ENCODE measurements at regions not wholly inside any gene's neighbourhood (a gene's known extent, or its start where the extent isn't known, plus 50 kb on each side); places are given as distances from the start of the nearest gene placed in this dataset.

DNA sequence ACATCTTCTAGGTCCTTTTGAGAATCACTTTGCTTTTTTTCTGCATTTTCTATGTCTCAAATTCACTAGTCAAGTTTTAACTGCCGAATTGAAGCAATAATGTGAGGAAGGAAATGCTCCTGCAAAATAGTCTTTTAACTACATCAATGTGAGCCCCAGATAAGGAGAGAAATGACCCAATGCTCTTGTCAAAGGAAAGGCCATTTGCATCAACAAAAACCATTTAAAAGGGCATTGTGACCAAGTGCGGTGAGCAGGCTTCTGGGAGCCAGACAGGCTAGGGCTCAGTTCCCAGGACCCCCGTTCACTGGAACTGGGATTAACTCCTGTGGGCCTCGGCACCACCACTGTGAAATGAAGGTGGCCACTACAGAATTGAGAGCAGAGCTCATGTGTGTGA is 127.9 kb upstream of the EEPD1 start:
- ATAC-seq = no peak
- POLR2A ChIA-PET = no interaction called here
- no peak for FAIRE-seq

DNA sequence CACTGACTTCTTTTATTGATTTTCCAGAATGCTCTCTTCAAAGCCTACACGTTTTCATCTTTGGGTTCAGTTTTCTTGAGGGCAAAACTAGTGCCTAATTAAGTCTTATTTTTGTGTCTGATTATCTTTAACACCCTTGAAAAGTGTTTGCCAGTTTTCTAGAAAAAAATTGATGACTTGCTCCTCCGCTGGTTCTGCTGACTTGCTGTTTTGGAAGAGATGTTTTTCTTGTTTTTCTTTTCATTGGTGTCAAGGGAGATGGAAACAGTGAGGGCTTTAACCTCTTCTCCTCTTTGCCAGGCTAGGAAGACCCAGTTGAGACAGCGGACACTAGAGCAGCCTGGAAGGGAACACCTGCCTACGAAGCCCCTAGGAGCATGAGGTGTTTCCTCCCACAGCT is 123.7 kb upstream of the EEPD1 start:
- H3K4me1 ChIP-seq = peaks cover 26% of the 10 kb centered on the region
- POLR2A ChIA-PET = no interaction called here
- H3K27ac ChIP-seq = peak overlapping the region in 1 of 2 experiments; percentile 30; a peak in 1 of 6 replicates
- WGBS (ENCODE audit: missing lambda C conversion rate) = 54% methylated on average over 4 of the region's 4 CpGs
- H3K9me3 ChIP-seq = no peaks in the 10 kb centered on the region
- H3K4me2 ChIP-seq = no peak overlapping the region
- DNase-seq (ENCODE audit: low read depth in 1 of 2, low spot score in 1 of 2) (no peak), ATAC-seq (no peak), FAIRE-seq (no peak)
- TF ChIP-seq CBX2 (IDR thresholded peaks at IDR 0.05; ENCODE audit: borderline replicate concordance, low read depth) = no peak
- no peak for TF ChIP-seq TFCP2L1 (CRISPR knock-in tag; IDR thresholded peaks at IDR 0.05)
- peak; percentile 59 for TF ChIP-seq MAFK (IDR thresholded peaks at IDR 0.05; ENCODE audit: partially characterized antibody)
- no peak overlapping the region for H3K4me3 ChIP-seq
- CTCF ChIA-PET = interaction anchor here (0.6 to 1.9 kb wide), 5 partner anchors 8 to 290 kb away, joined by 3 to 5 read pairs (median 4); no protein-coding TSS in a partner anchor

More for the DNA sequence above, 127.9 kb upstream of the EEPD1 start:
- Histone ChIP-seq H3K4me1 (0 out of 3 replicates have a peak, but pooled peaks cover 4% of the 10 kb centered on the region), H3K9me3 (no peaks in the 10 kb centered on the region), H3K4me2 (no peak overlapping the region), H3K4me3 (no peak overlapping the region), H3K27ac (no peak overlapping the region)
- CTCF ChIA-PET = no interaction called here
- TF ChIP-seq, protein P1, sequence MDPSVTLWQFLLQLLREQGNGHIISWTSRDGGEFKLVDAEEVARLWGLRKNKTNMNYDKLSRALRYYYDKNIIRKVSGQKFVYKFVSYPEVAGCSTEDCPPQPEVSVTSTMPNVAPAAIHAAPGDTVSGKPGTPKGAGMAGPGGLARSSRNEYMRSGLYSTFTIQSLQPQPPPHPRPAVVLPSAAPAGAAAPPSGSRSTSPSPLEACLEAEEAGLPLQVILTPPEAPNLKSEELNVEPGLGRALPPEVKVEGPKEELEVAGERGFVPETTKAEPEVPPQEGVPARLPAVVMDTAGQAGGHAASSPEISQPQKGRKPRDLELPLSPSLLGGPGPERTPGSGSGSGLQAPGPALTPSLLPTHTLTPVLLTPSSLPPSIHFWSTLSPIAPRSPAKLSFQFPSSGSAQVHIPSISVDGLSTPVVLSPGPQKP (IDR thresholded peaks at IDR 0.05; ENCODE audit: low read depth, low read length) = no peak
- no peak for TF ChIP-seq ZFP36 (IDR thresholded peaks at IDR 0.05; ENCODE audit: borderline replicate concordance, partially characterized antibody)
- 79% methylated on average over 4 of the region's 4 CpGs for WGBS (ENCODE audit: missing lambda C conversion rate)
- no peak for DNase-seq (ENCODE audit: low read depth in 1 of 2, low spot score in 1 of 2)

DNA sequence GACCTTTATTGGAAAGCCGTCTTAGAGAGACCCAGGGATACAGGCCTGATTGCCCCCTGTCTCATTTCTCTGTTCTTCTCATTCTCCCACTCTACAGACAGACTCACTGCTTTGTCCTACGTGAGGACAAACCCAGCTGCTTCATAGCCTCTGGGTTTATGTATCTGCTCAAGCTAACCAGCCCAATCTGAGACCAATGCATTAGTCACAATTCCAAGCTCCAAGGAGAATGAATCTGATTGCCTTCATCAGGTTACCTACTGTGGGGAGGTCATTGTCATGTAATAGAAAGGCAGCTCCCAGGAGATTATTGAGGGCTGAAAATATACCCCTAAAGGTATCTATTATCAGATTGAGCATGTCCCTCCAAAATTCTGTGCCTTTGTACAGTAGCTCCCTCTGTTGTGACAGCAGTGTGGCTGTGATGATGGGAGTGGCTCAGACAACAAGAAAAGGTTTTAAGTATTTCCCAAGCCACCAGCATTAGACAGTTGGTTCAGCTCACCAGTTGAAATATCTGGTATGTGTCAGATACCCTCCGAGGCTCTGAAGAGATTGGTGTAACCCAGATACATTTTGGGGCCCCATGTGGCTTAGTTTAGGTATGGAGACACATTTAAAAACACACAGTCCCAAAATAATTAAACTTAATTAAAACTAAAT is 123.1 kb upstream of the EEPD1 start:
- no peaks in the 10 kb centered on the region for H3K9me3 ChIP-seq
- H3K27ac ChIP-seq = peak overlapping the region in 1 of 2 experiments; percentile 30; a peak in 1 of 6 replicates
- H3K4me1 ChIP-seq = peaks cover 30% of the 10 kb centered on the region
- FAIRE-seq (no peak), ATAC-seq (no peak), DNase-seq (ENCODE audit: low read depth in 1 of 2, low spot score in 1 of 2) (no peak)
- POLR2A ChIA-PET = no interaction called here
- 75% methylated on average over 3 of the region's 3 CpGs for WGBS (ENCODE audit: missing lambda C conversion rate)
- H3K4me2 ChIP-seq = no peak overlapping the region
- CTCF ChIA-PET = interaction anchor here (0.8 to 2.3 kb wide), 7 partner anchors 9 to 289 kb away, joined by 3 to 6 read pairs (median 4); no protein-coding TSS in a partner anchor
- H3K4me3 ChIP-seq = no peak overlapping the region
- no peak for TF ChIP-seq MYC (IDR thresholded peaks at IDR 0.05; ENCODE audit: borderline replicate concordance, low read length)
- TF ChIP-seq KDM1A (IDR thresholded peaks at IDR 0.05; ENCODE audit: low read depth) = no peak
- TF ChIP-seq, protein P2, sequence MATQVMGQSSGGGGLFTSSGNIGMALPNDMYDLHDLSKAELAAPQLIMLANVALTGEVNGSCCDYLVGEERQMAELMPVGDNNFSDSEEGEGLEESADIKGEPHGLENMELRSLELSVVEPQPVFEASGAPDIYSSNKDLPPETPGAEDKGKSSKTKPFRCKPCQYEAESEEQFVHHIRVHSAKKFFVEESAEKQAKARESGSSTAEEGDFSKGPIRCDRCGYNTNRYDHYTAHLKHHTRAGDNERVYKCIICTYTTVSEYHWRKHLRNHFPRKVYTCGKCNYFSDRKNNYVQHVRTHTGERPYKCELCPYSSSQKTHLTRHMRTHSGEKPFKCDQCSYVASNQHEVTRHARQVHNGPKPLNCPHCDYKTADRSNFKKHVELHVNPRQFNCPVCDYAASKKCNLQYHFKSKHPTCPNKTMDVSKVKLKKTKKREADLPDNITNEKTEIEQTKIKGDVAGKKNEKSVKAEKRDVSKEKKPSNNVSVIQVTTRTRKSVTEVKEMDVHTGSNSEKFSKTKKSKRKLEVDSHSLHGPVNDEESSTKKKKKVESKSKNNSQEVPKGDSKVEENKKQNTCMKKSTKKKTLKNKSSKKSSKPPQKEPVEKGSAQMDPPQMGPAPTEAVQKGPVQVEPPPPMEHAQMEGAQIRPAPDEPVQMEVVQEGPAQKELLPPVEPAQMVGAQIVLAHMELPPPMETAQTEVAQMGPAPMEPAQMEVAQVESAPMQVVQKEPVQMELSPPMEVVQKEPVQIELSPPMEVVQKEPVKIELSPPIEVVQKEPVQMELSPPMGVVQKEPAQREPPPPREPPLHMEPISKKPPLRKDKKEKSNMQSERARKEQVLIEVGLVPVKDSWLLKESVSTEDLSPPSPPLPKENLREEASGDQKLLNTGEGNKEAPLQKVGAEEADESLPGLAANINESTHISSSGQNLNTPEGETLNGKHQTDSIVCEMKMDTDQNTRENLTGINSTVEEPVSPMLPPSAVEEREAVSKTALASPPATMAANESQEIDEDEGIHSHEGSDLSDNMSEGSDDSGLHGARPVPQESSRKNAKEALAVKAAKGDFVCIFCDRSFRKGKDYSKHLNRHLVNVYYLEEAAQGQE (IDR thresholded peaks at IDR 0.05) = no peak
- TF ChIP-seq TFCP2L1 (CRISPR knock-in tag; IDR thresholded peaks at IDR 0.05) = no peak
- TF ChIP-seq, protein P3, sequence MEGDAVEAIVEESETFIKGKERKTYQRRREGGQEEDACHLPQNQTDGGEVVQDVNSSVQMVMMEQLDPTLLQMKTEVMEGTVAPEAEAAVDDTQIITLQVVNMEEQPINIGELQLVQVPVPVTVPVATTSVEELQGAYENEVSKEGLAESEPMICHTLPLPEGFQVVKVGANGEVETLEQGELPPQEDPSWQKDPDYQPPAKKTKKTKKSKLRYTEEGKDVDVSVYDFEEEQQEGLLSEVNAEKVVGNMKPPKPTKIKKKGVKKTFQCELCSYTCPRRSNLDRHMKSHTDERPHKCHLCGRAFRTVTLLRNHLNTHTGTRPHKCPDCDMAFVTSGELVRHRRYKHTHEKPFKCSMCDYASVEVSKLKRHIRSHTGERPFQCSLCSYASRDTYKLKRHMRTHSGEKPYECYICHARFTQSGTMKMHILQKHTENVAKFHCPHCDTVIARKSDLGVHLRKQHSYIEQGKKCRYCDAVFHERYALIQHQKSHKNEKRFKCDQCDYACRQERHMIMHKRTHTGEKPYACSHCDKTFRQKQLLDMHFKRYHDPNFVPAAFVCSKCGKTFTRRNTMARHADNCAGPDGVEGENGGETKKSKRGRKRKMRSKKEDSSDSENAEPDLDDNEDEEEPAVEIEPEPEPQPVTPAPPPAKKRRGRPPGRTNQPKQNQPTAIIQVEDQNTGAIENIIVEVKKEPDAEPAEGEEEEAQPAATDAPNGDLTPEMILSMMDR (IDR thresholded peaks at IDR 0.05) = no peak
- no peak for TF ChIP-seq NPAS2 (CRISPR knock-in tag; IDR thresholded peaks at IDR 0.05; ENCODE audit: borderline replicate concordance)
